PC-9 (cell line): ENCODE measurements at regions not wholly inside any gene's neighbourhood (a gene's known extent, or its start where the extent isn't known, plus 50 kb on each side); places are given as distances from the start of the nearest gene placed in this dataset.

Source experiments
- BruUV-seq: library from RNA; stranded (reverse); fragments of 400-500 nt; replicated peaks from 2 replicates; lab custom pipeline; 2021; lab: Mats Ljungman, UMichigan
- CTCF ChIA-PET: fragments of 300-600 bp; sonication (Branson Sonifier 250); formaldehyde crosslinking; loops from one replicate; lab custom pipeline; 2022; ENCODE audit warnings: antibody characterized with exemption; lab: Charles Lee
- POLR2A ChIA-PET: fragments of 300-600 bp; sonication (Branson Sonifier 250); formaldehyde crosslinking; loops from one replicate; lab custom pipeline; 2022; ENCODE audit warnings: antibody characterized with exemption; ENCODE audit not compliant: unreplicated experiment; lab: Charles Lee
- DNase-seq, 2 experiments: peaks; one replicate each; pipeline versions ENCODE4 v3.0.0 to v3.0.0-alpha.2; 2015 to 2022; ENCODE audit warnings: mixed read lengths in 1 of 2
- H2AFZ ChIP-seq: fragments of 200-600 bp; sonication (generic); 2 replicates; pipeline ENCODE4 v1.8.1; 2017; ENCODE audit warnings: antibody characterized with exemption
- H3F3A ChIP-seq: fragments of 200-600 bp; sonication (generic); 2 replicates; pipeline ENCODE4 v1.8.1; 2017; ENCODE audit warnings: antibody characterized with exemption, mild to moderate bottlenecking, low read depth; ENCODE audit not compliant: insufficient read depth
- H3K27ac ChIP-seq: fragments of 200-600 bp; sonication (generic); 2 replicates; pipeline ENCODE4 v1.6.1; 2016; ENCODE audit warnings: mixed run types
- H3K27me3 ChIP-seq: fragments of 200-600 bp; sonication (generic); 2 replicates; pipeline ENCODE4 v1.6.1; 2016; ENCODE audit warnings: low read depth, mixed run types; ENCODE audit not compliant: insufficient read depth
- H3K36me3 ChIP-seq: fragments of 200-600 bp; sonication (generic); 2 replicates; pipeline ENCODE4 v1.6.1; 2016; ENCODE audit warnings: low read depth, mixed run types
- H3K4me1 ChIP-seq: fragments of 200-600 bp; sonication (generic); replicated peaks from 2 replicates; pipeline ENCODE4 v1.6.1; 2016; ENCODE audit warnings: mixed run types; ENCODE audit not compliant: insufficient read depth
- H3K4me2 ChIP-seq: fragments of 200-600 bp; sonication (generic); 2 replicates; pipeline ENCODE4 v1.6.1; 2017; ENCODE audit warnings: mixed run types
- H3K4me3 ChIP-seq: fragments of 200-600 bp; sonication (generic); 2 replicates; pipeline ENCODE4 v1.6.1; 2016; ENCODE audit warnings: mixed run types
- H3K79me2 ChIP-seq: fragments of 200-600 bp; sonication (generic); 2 replicates; pipeline ENCODE4 v1.6.1; 2017; ENCODE audit warnings: low read depth, mixed run types
- H3K9me2 ChIP-seq: fragments of 200-600 bp; sonication (generic); 2 replicates; pipeline ENCODE4 v1.8.1; 2017; ENCODE audit warnings: mild to moderate bottlenecking; ENCODE audit not compliant: insufficient read depth
- H3K9me3 ChIP-seq: fragments of 200-600 bp; sonication (generic); 2 replicates; pipeline ENCODE4 v1.8.1; 2016; ENCODE audit warnings: low read depth; ENCODE audit not compliant: insufficient read depth
- H4K20me1 ChIP-seq: fragments of 200-600 bp; sonication (generic); 2 replicates; pipeline ENCODE4 v1.8.1; 2017; ENCODE audit not compliant: insufficient read depth
- EZH2 ChIP-seq: fragments of 200-600 bp; sonication (generic); IDR thresholded peaks from 2 replicates; pipeline ENCODE4 v1.8.0; 2017; ENCODE audit warnings: antibody characterized with exemption, low read depth
- intact Hi-C: fragments of 100-400 bp; cut with micrococcal nuclease; formaldehyde crosslinking; loops from one replicate; pipeline ENCODE4 v1.10.0; 2022; ENCODE audit not compliant: unreplicated experiment
- TF ChIP-seq, protein P1 (sequence below): fragments of 200-600 bp; sonication (generic); conservative IDR thresholded peaks from 2 replicates; pipeline ENCODE4 v1.6.1; 2017; ENCODE audit warnings: mixed run types, antibody characterized with exemption, mild to moderate bottlenecking, moderate library complexity

DNA sequence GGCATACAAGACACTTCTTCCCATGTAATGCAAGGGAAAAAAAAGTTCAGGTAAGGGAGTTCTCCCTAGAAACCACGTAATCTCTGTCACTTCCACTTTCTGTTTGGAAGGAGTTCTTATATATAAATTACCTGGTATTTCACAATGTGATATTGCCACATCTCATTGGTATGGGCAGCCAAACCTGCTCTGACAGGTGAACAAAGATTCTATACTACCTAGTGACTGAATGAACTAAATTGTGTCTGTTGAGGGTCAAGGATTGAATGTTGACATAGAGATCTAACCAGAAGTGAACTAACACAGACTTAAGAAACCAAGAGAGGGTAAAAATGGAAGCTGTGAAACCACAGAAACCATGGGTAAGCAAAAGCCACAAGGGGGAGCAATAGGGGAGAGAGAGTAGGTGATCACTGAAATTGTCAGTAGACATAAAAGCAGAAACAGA is 161.3 kb downstream of the RPL10L start:
- intact Hi-C loops = no loop called here
- DNase-seq = peak in 1 of 2 experiments; percentile 45
- CTCF ChIA-PET = no interaction called here
- H3K36me3 ChIP-seq = no peaks in the 10 kb centered on the region
- POLR2A ChIA-PET = no interaction called here
- H3K79me2 ChIP-seq = no peaks in the 10 kb centered on the region
- H3K4me3 ChIP-seq = no peak overlapping the region
- no peak overlapping the region for H3K27ac ChIP-seq
- no peaks in the 10 kb centered on the region for H3K4me1 ChIP-seq
- no peaks in the 10 kb centered on the region for H3K27me3 ChIP-seq
- H2AFZ ChIP-seq = 0 out of 2 replicates have a peak overlapping the region, but pooled peaks have one; percentile 39
- TF ChIP-seq, protein P1, sequence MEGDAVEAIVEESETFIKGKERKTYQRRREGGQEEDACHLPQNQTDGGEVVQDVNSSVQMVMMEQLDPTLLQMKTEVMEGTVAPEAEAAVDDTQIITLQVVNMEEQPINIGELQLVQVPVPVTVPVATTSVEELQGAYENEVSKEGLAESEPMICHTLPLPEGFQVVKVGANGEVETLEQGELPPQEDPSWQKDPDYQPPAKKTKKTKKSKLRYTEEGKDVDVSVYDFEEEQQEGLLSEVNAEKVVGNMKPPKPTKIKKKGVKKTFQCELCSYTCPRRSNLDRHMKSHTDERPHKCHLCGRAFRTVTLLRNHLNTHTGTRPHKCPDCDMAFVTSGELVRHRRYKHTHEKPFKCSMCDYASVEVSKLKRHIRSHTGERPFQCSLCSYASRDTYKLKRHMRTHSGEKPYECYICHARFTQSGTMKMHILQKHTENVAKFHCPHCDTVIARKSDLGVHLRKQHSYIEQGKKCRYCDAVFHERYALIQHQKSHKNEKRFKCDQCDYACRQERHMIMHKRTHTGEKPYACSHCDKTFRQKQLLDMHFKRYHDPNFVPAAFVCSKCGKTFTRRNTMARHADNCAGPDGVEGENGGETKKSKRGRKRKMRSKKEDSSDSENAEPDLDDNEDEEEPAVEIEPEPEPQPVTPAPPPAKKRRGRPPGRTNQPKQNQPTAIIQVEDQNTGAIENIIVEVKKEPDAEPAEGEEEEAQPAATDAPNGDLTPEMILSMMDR = peak; percentile 49; the same call in 1 of the 2 replicates
- TF ChIP-seq EZH2 = no peak
- no peaks in the 10 kb centered on the region for H3K9me2 ChIP-seq
- peak overlapping the region; percentile 31 for H3K4me2 ChIP-seq
- H4K20me1 ChIP-seq = no peaks in the 10 kb centered on the region
- H3K9me3 ChIP-seq = no peaks in the 10 kb centered on the region
- H3F3A ChIP-seq = no peaks in the 10 kb centered on the region
- no TSS peak for BruUV-seq

GRCh38 chr14:46488374-46488773 is 163.2 kb downstream of the RPL10L start:
- DNase-seq = no peak
- H3F3A ChIP-seq = no peaks in the 10 kb centered on the region
- no peaks in the 10 kb centered on the region for H3K36me3 ChIP-seq
- no peak overlapping the region for H3K4me2 ChIP-seq
- TF ChIP-seq, protein P1 = no peak
- TF ChIP-seq EZH2 = no peak
- intact Hi-C loops = no loop called here
- no peaks in the 10 kb centered on the region for H3K9me2 ChIP-seq
- H3K27me3 ChIP-seq = no peaks in the 10 kb centered on the region
- H2AFZ ChIP-seq = no peak overlapping the region
- no peaks in the 10 kb centered on the region for H3K79me2 ChIP-seq
- H3K9me3 ChIP-seq = no peaks in the 10 kb centered on the region
- ChIA-PET CTCF (no interaction called here), POLR2A (no interaction called here)
- no peaks in the 10 kb centered on the region for H4K20me1 ChIP-seq
- H3K4me1 ChIP-seq = no peaks in the 10 kb centered on the region
- H3K27ac ChIP-seq = no peak overlapping the region
- no TSS peak for BruUV-seq
- H3K4me3 ChIP-seq = no peak overlapping the region

DNA sequence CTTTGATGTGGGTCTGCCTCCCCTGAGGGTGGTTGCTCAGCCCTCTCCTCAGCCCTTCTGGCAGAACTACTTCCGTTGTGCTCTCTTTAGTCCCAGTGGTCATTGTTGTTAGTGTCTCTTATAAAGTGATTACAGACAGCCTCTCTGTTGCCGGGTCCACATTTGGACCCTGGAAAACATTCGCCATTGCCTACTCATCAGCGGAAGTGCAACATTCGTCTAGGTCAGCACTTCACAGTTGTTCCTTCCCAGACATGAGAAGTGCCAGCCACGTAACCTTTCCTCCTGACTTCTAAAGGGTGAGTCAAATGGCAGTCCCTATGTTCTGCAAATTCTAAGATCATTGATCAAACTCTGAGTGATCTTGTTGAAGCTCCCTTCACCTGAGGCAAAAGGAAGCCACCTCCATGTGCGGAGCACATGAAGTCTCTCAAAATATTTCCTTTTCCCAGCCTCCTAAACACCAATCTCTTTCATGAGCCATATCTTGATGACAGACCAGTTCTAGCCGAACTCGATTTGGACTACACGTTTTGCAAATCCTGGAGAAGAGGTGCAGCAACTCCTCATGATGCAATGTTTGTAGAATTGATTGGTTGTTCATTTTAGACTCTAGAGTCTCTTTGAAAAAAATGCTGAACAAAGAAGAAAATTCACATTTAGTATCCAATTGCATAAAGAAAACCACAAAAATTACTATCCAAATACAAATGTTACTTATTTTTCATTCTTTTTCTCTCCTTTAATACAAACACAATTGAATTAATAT is 163.8 kb downstream of the RPL10L start:
- intact Hi-C loops = no loop called here
- Histone ChIP-seq H3K79me2 (no peaks in the 10 kb centered on the region), H3K9me3 (no peaks in the 10 kb centered on the region), H2AFZ (0 out of 2 replicates have a peak overlapping the region, but pooled peaks have one; percentile 16), H3F3A (no peaks in the 10 kb centered on the region), H3K9me2 (no peaks in the 10 kb centered on the region), H3K4me1 (no peaks in the 10 kb centered on the region), H3K4me3 (no peak overlapping the region), H3K27me3 (no peaks in the 10 kb centered on the region), H4K20me1 (no peaks in the 10 kb centered on the region), H3K4me2 (no peak overlapping the region), H3K36me3 (no peaks in the 10 kb centered on the region), H3K27ac (no peak overlapping the region)
- no peak for DNase-seq
- ChIA-PET CTCF (no interaction called here), POLR2A (no interaction called here)
- no TSS peak for BruUV-seq
- TF ChIP-seq EZH2 = no peak
- TF ChIP-seq, protein P1 = no peak
